Activated CD8-positive, alpha-beta memory T cell treated with anti-CD3 and anti-CD28 coated beads, Interleukin-2, amount 10 ng/mL, durations not matched to agents 7 days and 5 days (primary cell): ENCODE measurements at regions not wholly inside any gene's neighbourhood (a gene's known extent, or its start where the extent isn't known, plus 50 kb on each side); places are given as distances from the start of the nearest gene placed in this dataset.

Experiments
- ATAC-seq: fragments of 150-1000 bp; cut with Tn5 transposase; one replicate; pipeline ENCODE4 v1.10.0; 2021; ENCODE audit warnings: moderate library complexity
- CTCF ChIA-PET: fragments of 350-600 bp; sonication (Branson Sonifier 250); formaldehyde crosslinking; loops from one replicate; lab custom pipeline; 2021; ENCODE audit warnings: antibody characterized with exemption; lab: Charles Lee
- DNase-seq: peaks from one replicate; pipeline ENCODE4 v3.0.0-alpha.2; 2020
- H3K27ac Mint-ChIP-seq: one replicate; pipeline ENCODE4 v1.8.0; 2021; ENCODE audit warnings: mild to moderate bottlenecking, mixed read lengths
- H3K27me3 Mint-ChIP-seq: one replicate; pipeline ENCODE4 v1.8.0; 2021; ENCODE audit warnings: mixed read lengths
- H3K36me3 Mint-ChIP-seq: one replicate; pipeline ENCODE4 v1.8.0; 2021; ENCODE audit warnings: mild to moderate bottlenecking, mixed read lengths
- H3K4me1 Mint-ChIP-seq: one replicate; pipeline ENCODE4 v1.8.0; 2021; ENCODE audit warnings: mixed read lengths
- H3K4me3 Mint-ChIP-seq: one replicate; pipeline ENCODE4 v1.8.0; 2021; ENCODE audit warnings: mild to moderate bottlenecking, moderate library complexity, mixed read lengths
- H3K9me3 Mint-ChIP-seq: one replicate; pipeline ENCODE4 v1.8.0; 2022; ENCODE audit warnings: low read depth, mixed read lengths

- H3K27me3 Mint-ChIP-seq: no peaks in the 10 kb centered on the region
- peaks cover 5% of the 10 kb centered on the region for H3K9me3 Mint-ChIP-seq
- DNase-seq (no peak), ATAC-seq (no peak)
- CTCF ChIA-PET: no interaction called here
- no peak overlapping the region for H3K27ac Mint-ChIP-seq
- H3K36me3 Mint-ChIP-seq: no peaks in the 10 kb centered on the region
- H3K4me1 Mint-ChIP-seq: no peaks in the 10 kb centered on the region
- H3K4me3 Mint-ChIP-seq: no peak overlapping the region
Measured at GRCh38 chr5:30736669-30737068, 456.8 kb upstream of the CDH6 start.

GRCh38 chr5:30734118-30734517, 459.4 kb upstream of the CDH6 start:
- Mint-ChIP-seq H3K4me3 (no peak overlapping the region), H3K9me3 (peaks cover 8% of the 10 kb centered on the region), H3K27me3 (no peaks in the 10 kb centered on the region), H3K36me3 (no peaks in the 10 kb centered on the region), H3K4me1 (no peaks in the 10 kb centered on the region), H3K27ac (no peak overlapping the region)
- CTCF ChIA-PET: no interaction called here
- DNase-seq (no peak), ATAC-seq (no peak)

- CTCF ChIA-PET: no interaction called here
- ATAC-seq (no peak), DNase-seq (no peak)
- H3K27ac Mint-ChIP-seq: no peak overlapping the region
- peaks cover 12% of the 10 kb centered on the region for H3K9me3 Mint-ChIP-seq
- no peak overlapping the region for H3K4me3 Mint-ChIP-seq
- no peaks in the 10 kb centered on the region for H3K4me1 Mint-ChIP-seq
- H3K36me3 Mint-ChIP-seq: no peaks in the 10 kb centered on the region
- H3K27me3 Mint-ChIP-seq: no peaks in the 10 kb centered on the region
Measured at GRCh38 chr5:30725073-30725472, 468.4 kb upstream of the CDH6 start.

GRCh38 chr5:30698217-30698616, 495.3 kb upstream of the CDH6 start:
- Mint-ChIP-seq H3K9me3 (peaks cover 16% of the 10 kb centered on the region), H3K27me3 (no peaks in the 10 kb centered on the region), H3K36me3 (no peaks in the 10 kb centered on the region), H3K4me3 (no peak overlapping the region), H3K27ac (no peak overlapping the region), H3K4me1 (no peaks in the 10 kb centered on the region)
- DNase-seq (no peak), ATAC-seq (no peak)
- CTCF ChIA-PET: no interaction called here

- H3K4me1 Mint-ChIP-seq: no peaks in the 10 kb centered on the region
- H3K27ac Mint-ChIP-seq: no peak overlapping the region
- CTCF ChIA-PET: no interaction called here
- no peak for ATAC-seq
- peaks cover 13% of the 10 kb centered on the region for H3K9me3 Mint-ChIP-seq
- no peaks in the 10 kb centered on the region for H3K27me3 Mint-ChIP-seq
- H3K36me3 Mint-ChIP-seq: no peaks in the 10 kb centered on the region
- no peak for DNase-seq
- no peak overlapping the region for H3K4me3 Mint-ChIP-seq
Measured at GRCh38 chr5:30693326-30693725, 500.2 kb upstream of the CDH6 start.

GRCh38 chr5:30690931-30691330, 502.6 kb upstream of the CDH6 start:
- DNase-seq: no peak
- Mint-ChIP-seq H3K36me3 (no peaks in the 10 kb centered on the region), H3K4me1 (no peaks in the 10 kb centered on the region), H3K9me3 (peaks cover 13% of the 10 kb centered on the region), H3K4me3 (no peak overlapping the region), H3K27ac (no peak overlapping the region), H3K27me3 (no peaks in the 10 kb centered on the region)
- CTCF ChIA-PET: no interaction called here
- ATAC-seq: no peak

- ATAC-seq: no peak
- H3K36me3 Mint-ChIP-seq: no peaks in the 10 kb centered on the region
- no peaks in the 10 kb centered on the region for H3K4me1 Mint-ChIP-seq
- peaks cover 11% of the 10 kb centered on the region for H3K9me3 Mint-ChIP-seq
- no peak overlapping the region for H3K4me3 Mint-ChIP-seq
- H3K27me3 Mint-ChIP-seq: no peaks in the 10 kb centered on the region
- DNase-seq: no peak
- CTCF ChIA-PET: no interaction called here
- no peak overlapping the region for H3K27ac Mint-ChIP-seq
Measured at GRCh38 chr5:30687461-30687860, 506.0 kb upstream of the CDH6 start.

GRCh38 chr5:30686530-30686929, 507.0 kb upstream of the CDH6 start:
- no peaks in the 10 kb centered on the region for H3K27me3 Mint-ChIP-seq
- CTCF ChIA-PET: no interaction called here

GRCh38 chr5:30676223-30676840, 517.2 kb upstream of the CDH6 start:
- Mint-ChIP-seq H3K27ac (no peak overlapping the region), H3K36me3 (no peaks in the 10 kb centered on the region), H3K27me3 (no peaks in the 10 kb centered on the region), H3K4me3 (no peak overlapping the region), H3K4me1 (no peaks in the 10 kb centered on the region), H3K9me3 (peaks cover 8% of the 10 kb centered on the region)
- DNase-seq (no peak), ATAC-seq (no peak)
- CTCF ChIA-PET: no interaction called here

More at GRCh38 chr5:30686530-30686929, 507.0 kb upstream of the CDH6 start:
- DNase-seq (no peak), ATAC-seq (no peak)
- Mint-ChIP-seq H3K4me3 (no peak overlapping the region), H3K36me3 (no peaks in the 10 kb centered on the region), H3K4me1 (no peaks in the 10 kb centered on the region), H3K27ac (no peak overlapping the region), H3K9me3 (peaks cover 16% of the 10 kb centered on the region)

GRCh38 chr5:30667293-30667692, 526.2 kb upstream of the CDH6 start:
- DNase-seq: no peak
- CTCF ChIA-PET: no interaction called here
- H3K36me3 Mint-ChIP-seq: no peaks in the 10 kb centered on the region
- H3K4me1 Mint-ChIP-seq: no peaks in the 10 kb centered on the region
- no peak overlapping the region for H3K27ac Mint-ChIP-seq
- ATAC-seq: no peak
- H3K27me3 Mint-ChIP-seq: no peaks in the 10 kb centered on the region
- peaks cover 10% of the 10 kb centered on the region for H3K9me3 Mint-ChIP-seq
- no peak overlapping the region for H3K4me3 Mint-ChIP-seq

- CTCF ChIA-PET: no interaction called here
- no peaks in the 10 kb centered on the region for H3K36me3 Mint-ChIP-seq
- no peak for ATAC-seq
- H3K4me3 Mint-ChIP-seq: no peak overlapping the region
- no peaks in the 10 kb centered on the region for H3K4me1 Mint-ChIP-seq
- peaks cover 10% of the 10 kb centered on the region for H3K9me3 Mint-ChIP-seq
- no peak for DNase-seq
- H3K27me3 Mint-ChIP-seq: no peaks in the 10 kb centered on the region
- no peak overlapping the region for H3K27ac Mint-ChIP-seq
Measured at GRCh38 chr5:30663536-30663935, 530.0 kb upstream of the CDH6 start.

GRCh38 chr5:30662373-30662772, 531.1 kb upstream of the CDH6 start:
- Mint-ChIP-seq H3K27me3 (no peaks in the 10 kb centered on the region), H3K4me1 (no peaks in the 10 kb centered on the region), H3K4me3 (no peak overlapping the region), H3K9me3 (peaks cover 10% of the 10 kb centered on the region), H3K27ac (no peak overlapping the region), H3K36me3 (no peaks in the 10 kb centered on the region)
- CTCF ChIA-PET: no interaction called here
- ATAC-seq (no peak), DNase-seq (no peak)

- peaks cover 14% of the 10 kb centered on the region for H3K9me3 Mint-ChIP-seq
- H3K4me1 Mint-ChIP-seq: no peaks in the 10 kb centered on the region
- no peak for ATAC-seq
- no peaks in the 10 kb centered on the region for H3K27me3 Mint-ChIP-seq
- no peak overlapping the region for H3K4me3 Mint-ChIP-seq
- no peak for DNase-seq
- CTCF ChIA-PET: no interaction called here
- no peak overlapping the region for H3K27ac Mint-ChIP-seq
- H3K36me3 Mint-ChIP-seq: no peaks in the 10 kb centered on the region
Measured at GRCh38 chr5:30661730-30662129, 531.8 kb upstream of the CDH6 start.

GRCh38 chr5:30659417-30659816, 534.1 kb upstream of the CDH6 start:
- no peaks in the 10 kb centered on the region for H3K4me1 Mint-ChIP-seq
- no peaks in the 10 kb centered on the region for H3K27me3 Mint-ChIP-seq
- H3K4me3 Mint-ChIP-seq: no peak overlapping the region
- peaks cover 16% of the 10 kb centered on the region for H3K9me3 Mint-ChIP-seq
- CTCF ChIA-PET: no interaction called here
- ATAC-seq (no peak), DNase-seq (no peak)
- no peak overlapping the region for H3K27ac Mint-ChIP-seq
- no peaks in the 10 kb centered on the region for H3K36me3 Mint-ChIP-seq

- no peaks in the 10 kb centered on the region for H3K36me3 Mint-ChIP-seq
- no peaks in the 10 kb centered on the region for H3K27me3 Mint-ChIP-seq
- DNase-seq (no peak), ATAC-seq (no peak)
- H3K9me3 Mint-ChIP-seq: peaks cover 8% of the 10 kb centered on the region
- H3K4me1 Mint-ChIP-seq: no peaks in the 10 kb centered on the region
- no peak overlapping the region for H3K4me3 Mint-ChIP-seq
- H3K27ac Mint-ChIP-seq: no peak overlapping the region
- CTCF ChIA-PET: no interaction called here
Measured at GRCh38 chr5:30650311-30650710, 543.2 kb upstream of the CDH6 start.
